Activated CD4-positive, CD25-positive, alpha-beta regulatory T cell treated with anti-CD3 and anti-CD28 coated beads, Interleukin-2, amount 50 U/mL, for 16 hours (primary cell): ENCODE measurements at regions not wholly inside any gene's neighbourhood (a gene's known extent, or its start where the extent isn't known, plus 50 kb on each side); places are given as distances from the start of the nearest gene placed in this dataset.

Experiments used
- DNase-seq: peaks from one replicate; pipeline ENCODE4 v3.0.0-alpha.2; 2020; ENCODE audit warnings: low read depth, low spot score

DNA sequence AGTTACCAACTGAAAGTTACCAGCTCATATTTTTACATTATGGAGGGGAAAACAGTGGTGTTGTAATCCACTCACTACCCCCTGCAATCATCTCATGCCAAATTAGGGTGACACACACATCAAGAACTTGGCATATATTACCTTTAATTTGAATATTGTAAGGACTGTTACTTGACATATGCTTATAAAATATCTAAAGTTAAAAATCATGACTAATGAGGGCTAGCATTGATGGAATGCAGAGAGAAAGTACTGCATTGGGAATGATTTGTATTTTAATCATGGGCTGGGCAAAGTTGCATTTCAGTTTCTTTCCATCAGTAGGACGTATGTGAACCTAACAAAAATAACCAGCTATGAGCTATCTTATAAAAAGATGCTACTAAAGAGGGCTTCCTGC, 517.5 kb upstream of the GRIA3 start:
- DNase-seq, result no peak

GRCh38 chrX:122667667-122668066, 516.4 kb upstream of the GRIA3 start:
- no peak for DNase-seq

GRCh38 chrX:122703762-122704161, 480.3 kb upstream of the GRIA3 start:
- DNase-seq, result no peak

- DNase-seq, result no peak
These were observed 444.3 kb upstream of the GRIA3 start for GRCh38 chrX:122739770-122740169.

GRCh38 chrX:122770581-122770980, 413.5 kb upstream of the GRIA3 start:
- DNase-seq, result no peak

DNA sequence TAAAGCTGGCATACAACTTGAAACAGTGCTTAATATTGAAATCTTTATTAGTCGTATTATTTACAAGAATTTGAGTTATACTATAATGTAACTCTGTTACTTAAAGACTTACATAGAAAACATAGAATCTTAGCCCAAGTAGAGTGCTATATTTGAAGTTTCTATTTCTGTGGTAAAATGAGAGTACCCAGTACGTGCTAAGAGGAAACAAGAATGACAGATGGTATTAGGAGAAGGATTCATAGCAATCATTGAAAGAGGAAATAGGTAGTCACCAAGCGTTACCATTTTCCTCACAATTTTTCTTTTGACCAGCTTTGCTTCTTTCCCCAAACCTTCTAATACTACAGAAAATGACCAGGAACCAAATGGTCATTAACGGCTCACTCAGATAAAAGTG, 412.1 kb upstream of the GRIA3 start:
- no peak for DNase-seq

- DNase-seq, result no peak
These were observed 406.3 kb upstream of the GRIA3 start for GRCh38 chrX:122777766-122778165.

- DNase-seq, result no peak
These were observed 400.2 kb upstream of the GRIA3 start for GRCh38 chrX:122783918-122784317.

GRCh38 chrX:122787231-122787630, 396.8 kb upstream of the GRIA3 start:
- no peak for DNase-seq

DNA sequence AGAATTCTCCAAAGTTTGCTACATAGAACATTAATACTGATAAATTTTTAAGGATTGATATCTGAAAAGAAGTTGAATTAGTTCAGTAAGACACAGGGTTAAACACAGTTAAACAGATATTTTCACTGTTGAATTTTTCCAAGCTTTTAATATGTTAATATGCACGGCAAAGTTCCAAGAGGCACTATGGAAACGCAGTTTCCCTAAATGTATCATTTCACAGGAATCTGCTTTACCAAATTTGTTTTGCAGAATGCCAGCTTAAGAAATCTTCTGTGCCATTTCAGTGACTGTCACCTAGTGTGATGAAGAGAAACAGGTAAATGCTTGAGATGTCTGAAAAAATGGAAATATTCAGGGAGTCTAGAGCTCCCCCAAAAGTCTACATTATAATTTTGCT, 395.9 kb upstream of the GRIA3 start:
- no peak for DNase-seq

- no peak for DNase-seq
These were observed 393.5 kb upstream of the GRIA3 start for GRCh38 chrX:122790376-122791095.

DNA sequence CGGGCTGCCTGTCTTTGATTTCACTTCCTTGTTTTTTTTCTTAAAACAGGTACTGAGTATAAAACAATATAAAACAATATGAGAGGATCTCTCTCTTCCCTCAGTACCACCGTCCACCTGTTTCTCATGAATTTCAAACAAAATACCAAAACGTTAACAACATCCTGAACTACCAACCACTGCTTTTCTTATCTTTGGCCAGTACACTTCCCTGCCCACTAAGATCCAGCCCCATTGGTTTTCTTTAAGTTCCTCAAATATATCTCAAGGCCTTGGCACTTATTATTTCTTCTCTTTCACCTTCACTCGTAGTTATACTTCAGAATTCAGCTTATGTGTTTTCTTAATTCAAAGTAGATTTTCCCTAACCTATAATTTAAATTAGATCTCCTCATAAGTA, 370.2 kb upstream of the GRIA3 start:
- DNase-seq, result no peak

DNA sequence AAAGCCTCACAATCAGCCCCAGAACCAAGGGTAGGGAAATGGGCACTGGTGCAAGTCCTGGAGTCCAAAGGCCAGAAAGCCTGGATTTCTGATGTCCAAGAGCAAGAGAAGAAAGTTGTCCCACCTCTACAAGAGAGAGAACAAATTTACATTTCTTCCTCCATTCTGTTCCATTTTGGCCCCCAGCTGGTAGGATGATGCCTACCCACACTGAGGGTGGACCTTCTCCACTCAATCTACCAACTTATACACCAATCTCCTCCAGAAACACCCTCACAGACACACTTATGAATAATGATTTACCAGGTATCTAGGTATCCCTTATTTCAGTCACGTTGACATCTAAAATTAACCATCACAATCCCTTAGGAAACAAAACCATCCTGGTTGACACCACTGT, 367.8 kb upstream of the GRIA3 start:
- DNase-seq, result no peak

GRCh38 chrX:122817321-122817955, 366.6 kb upstream of the GRIA3 start:
- DNase-seq, result no peak

- no peak for DNase-seq
These were observed 366.0 kb upstream of the GRIA3 start for GRCh38 chrX:122818068-122818467.

DNA sequence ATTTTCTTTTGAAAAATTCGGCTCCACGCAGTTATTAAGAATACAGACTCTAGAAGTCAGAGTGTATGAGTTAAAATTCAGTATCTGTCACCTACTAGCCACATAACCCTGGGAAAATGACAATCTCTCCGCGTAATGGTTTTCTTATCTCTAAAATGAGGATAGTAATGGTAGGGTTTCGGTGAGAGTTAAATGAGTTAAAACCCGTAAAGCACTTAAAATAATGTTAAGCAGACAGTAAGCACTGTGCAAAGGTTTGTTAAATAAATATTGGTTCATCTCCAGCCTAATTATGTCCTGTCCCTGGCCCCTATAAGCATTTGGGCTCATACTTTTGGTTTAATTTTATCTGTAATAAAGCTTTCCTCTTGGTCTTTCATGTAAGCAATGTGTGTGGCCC, 350.8 kb upstream of the GRIA3 start:
- DNase-seq, result no peak

GRCh38 chrX:122835886-122836285, 348.2 kb upstream of the GRIA3 start:
- DNase-seq, result no peak

- DNase-seq, result no peak
These were observed 333.8 kb upstream of the GRIA3 start for GRCh38 chrX:122850326-122850725.

- DNase-seq, result no peak
These were observed 327.9 kb upstream of the GRIA3 start for GRCh38 chrX:122856205-122856604.

DNA sequence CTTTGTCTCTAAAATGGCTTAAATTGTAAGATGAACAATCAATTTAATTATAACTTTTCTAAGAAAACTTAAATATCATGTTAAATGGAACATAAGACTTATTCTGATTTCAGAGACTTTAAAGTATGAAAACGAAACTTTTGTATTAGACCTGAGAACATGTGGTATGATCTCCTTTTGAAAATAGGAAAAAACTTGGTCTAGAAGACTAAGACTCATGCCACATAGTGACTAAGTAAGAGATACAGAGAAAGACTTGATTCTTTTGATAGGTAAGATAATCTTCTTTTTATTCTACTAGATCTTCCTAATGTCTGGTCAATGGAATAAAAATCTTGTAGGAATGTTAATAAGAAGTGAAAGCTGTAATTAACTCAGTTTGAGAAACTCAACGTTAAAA, 326.3 kb upstream of the GRIA3 start:
- no peak for DNase-seq

GRCh38 chrX:122863067-122863466, 321.0 kb upstream of the GRIA3 start:
- no peak for DNase-seq

DNA sequence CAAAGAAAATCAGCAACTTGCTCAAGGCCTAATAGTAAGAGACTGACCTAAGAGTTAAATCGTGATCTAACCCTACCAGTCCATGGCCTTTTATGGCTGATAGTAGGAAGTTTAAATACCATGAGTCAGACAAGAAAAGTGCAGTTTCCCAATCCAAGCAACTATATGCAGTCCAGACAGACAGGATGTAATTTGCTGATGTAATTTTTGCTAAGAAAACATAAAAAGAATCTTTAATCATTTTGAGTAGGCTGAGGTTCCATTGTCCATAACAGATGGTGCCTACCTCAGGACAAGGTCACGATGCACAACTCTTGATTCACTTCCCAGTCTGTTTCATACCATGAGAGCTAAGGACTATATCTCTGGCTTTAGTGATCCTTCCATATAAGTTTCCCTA, 317.5 kb upstream of the GRIA3 start:
- no peak for DNase-seq

GRCh38 chrX:122868631-122869030, 315.4 kb upstream of the GRIA3 start:
- DNase-seq, result no peak

- DNase-seq, result no peak
These were observed 314.9 kb upstream of the GRIA3 start for GRCh38 chrX:122869171-122869570.
